ENCODE measurements at regions not wholly inside any gene's neighbourhood (a gene's known extent, or its start where the extent isn't known, plus 50 kb on each side); places are given as distances from the start of the nearest gene placed in this dataset.
A peak's percentile ranks its signal among the peaks of the same experiment; 100 is the strongest.

DNA sequence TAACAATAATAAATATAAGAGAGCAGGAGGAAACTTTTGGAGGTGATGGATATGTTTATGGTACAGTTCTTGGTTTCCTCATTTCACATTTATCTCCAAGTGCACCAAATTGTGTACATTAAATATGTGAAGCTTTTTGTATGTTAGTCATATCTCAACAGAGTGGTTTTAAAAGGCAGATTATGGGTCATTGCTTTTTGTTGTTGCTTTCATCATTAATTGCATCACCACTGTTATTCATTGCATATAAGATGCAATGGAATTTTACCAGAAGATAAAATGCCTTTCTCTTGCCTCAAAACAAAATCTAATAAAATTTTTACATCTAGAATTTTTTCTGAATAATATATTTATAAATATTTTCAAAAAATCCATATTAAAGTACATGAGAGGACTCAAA lies 1198.9 kb upstream of the GBE1 start:
- H3K4me3 ChIP-seq (ENCODE audit: low read depth, low read length) = no peak overlapping the region
- DNase-seq (ENCODE audit: low read depth) = no peak

DNA sequence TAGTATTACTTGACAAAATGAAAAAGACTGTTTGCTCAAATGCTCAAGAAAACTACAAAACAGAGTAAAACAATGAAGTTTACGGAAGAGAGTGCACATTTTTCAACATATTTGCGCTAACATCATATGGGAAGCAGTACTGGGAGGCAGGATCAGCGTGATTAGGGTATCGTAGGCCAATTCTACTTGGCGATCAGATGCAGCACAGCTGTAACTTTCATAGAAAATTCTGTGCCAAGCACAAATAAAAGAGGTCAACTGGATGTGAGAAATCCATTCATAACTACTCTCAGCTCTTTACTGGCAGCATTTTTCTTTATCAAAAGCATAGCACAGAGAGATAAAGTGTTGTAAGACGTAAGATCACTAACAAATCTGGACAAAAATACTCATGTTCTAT lies 1196.3 kb upstream of the GBE1 start:
- DNase-seq (ENCODE audit: low read depth) = no peak
- H3K4me3 ChIP-seq (ENCODE audit: low read depth, low read length) = no peak overlapping the region

DNA sequence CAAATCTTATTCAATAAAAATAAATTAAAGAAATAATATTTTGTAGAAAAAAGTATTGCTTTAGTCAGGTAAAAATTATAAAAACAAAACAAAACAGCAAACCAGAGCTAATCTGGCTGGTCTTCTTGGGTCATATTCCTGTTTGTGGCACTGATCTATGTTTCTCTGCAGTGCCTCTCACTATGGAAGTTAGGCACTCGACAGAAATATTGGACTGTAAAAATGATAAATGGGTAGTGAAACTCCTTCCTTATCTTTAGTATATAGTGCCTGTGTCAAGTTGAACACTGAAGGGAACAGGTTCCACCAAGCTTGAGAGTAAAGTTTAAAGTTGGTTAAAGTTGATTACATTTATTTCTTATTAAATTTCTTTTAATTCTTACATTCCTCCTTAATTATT lies 1195.6 kb upstream of the GBE1 start:
- no peak overlapping the region for H3K4me3 ChIP-seq (ENCODE audit: low read depth, low read length)
- DNase-seq (ENCODE audit: low read depth) = no peak

DNA sequence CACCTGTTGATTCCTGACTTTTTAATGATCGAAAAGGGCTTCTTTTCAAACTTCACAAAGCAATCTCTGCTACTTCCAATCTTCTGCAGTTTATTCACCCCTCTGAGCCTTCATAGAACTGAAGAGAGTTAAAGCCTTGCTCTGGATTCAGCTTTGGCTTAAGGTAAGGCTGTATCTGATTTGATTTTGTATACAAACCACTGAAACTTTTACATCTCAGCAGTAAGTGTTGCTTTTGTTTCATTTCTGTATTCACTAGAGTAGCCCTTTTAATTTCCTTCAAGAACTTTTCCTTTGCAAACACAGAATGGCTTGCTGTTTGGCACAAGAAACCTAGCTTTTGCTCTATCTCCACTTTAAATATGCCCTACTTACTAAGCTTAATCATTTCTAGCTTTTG lies 1193.0 kb upstream of the GBE1 start:
- H3K4me3 ChIP-seq (ENCODE audit: low read depth, low read length) = no peak overlapping the region
- DNase-seq (ENCODE audit: low read depth) = no peak

DNA sequence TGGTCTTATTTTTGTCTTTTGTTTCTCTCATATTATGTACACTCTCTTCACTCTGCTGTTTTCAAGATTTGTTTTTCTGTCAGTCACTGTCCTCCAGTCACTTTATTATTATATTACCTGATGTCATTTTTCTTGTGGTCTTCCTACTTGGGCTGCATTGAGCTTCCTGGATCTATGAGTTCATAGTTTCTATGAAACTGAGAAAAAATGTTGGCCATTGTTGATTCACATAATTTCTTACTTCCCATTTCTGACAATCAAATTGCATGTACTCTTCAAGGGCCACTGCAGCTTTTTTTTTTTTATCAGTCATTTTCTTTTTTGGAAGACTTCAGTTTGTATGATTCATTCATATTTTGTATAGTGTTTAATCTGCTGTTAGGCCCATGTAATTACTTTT lies 1180.6 kb upstream of the GBE1 start:
- DNase-seq (ENCODE audit: low read depth) = no peak
- H3K4me3 ChIP-seq (ENCODE audit: low read depth, low read length) = no peak overlapping the region

DNA sequence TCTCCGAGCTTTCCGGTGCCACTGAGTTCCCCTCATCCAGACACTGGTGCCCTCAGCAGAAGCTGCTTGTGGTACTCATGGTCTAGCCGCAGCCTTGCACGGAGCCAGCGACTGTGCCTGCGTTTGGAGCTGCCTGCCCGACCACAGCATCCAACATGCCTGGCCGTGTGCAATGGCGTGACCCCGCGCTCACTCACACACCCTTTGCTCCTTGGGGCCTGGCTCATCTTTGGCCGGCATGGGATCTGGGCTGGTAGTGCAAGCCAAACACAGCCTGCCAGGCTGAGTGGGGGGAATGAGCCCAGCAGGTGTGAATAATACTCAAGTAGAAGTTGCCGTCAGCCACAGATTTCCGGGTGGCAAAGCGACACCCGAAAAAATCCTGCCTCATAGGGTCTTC lies 1178.7 kb upstream of the GBE1 start:
- DNase-seq (ENCODE audit: low read depth) = no peak
- no peak overlapping the region for H3K4me3 ChIP-seq (ENCODE audit: low read depth, low read length)

DNA sequence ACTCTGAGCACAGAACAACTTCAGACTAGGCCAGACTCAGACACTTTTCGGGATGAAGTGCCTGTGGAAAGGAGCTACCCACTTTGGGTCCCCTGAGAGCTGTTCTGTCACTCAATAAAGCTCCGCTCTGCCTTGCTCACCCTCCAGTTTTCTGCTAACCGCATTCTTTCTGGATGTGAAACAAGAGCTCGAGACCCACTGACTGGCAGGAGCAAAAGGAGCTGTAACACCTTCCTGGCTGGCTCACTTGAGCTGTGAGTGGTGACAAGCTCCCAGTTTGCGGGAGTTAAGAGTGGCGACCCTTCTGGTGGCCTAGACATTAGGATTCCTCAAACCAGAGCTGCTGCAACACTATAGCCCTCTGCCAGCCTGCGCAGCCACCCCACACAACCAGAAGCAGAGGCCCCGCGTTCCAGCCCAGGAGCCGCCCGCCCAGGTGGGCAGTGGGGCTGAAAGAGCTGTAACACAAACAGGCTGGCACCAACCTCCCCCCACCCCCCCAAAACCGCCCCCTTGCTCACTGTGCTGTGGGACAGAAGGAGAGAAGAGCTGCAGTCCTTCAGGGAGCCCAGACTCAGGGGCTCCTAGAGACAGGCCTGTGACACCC lies 1178.1 kb upstream of the GBE1 start:
- DNase-seq (ENCODE audit: low read depth) = no peak
- no peak overlapping the region for H3K4me3 ChIP-seq (ENCODE audit: low read depth, low read length)

DNA sequence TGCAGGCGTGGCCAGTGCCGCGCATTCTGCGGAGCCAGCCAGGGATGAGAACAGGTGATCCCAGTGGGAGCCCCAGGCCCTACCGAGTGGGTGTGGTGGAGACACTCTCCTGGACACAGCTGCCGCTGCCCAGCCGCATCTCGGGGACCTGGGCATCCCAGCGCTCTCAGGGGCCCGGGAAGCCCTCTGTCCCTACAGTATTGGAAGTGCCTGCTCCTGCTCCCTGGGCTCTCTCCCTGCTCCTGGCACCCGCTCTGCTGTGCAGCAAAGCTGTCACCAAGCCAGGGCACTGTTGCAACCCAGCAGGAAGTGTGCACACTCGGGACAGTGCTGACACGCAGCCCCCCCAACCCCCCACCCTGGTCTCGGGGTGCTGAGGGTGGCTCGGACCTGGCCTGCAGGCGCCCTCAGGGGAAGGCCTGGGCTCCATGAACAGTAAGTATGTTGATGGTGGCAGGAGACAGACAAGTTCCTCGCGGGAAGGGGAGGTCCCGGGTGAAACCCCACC lies 1177.4 kb upstream of the GBE1 start:
- H3K4me3 ChIP-seq (ENCODE audit: low read depth, low read length) = no peak overlapping the region
- no peak for DNase-seq (ENCODE audit: low read depth)

DNA sequence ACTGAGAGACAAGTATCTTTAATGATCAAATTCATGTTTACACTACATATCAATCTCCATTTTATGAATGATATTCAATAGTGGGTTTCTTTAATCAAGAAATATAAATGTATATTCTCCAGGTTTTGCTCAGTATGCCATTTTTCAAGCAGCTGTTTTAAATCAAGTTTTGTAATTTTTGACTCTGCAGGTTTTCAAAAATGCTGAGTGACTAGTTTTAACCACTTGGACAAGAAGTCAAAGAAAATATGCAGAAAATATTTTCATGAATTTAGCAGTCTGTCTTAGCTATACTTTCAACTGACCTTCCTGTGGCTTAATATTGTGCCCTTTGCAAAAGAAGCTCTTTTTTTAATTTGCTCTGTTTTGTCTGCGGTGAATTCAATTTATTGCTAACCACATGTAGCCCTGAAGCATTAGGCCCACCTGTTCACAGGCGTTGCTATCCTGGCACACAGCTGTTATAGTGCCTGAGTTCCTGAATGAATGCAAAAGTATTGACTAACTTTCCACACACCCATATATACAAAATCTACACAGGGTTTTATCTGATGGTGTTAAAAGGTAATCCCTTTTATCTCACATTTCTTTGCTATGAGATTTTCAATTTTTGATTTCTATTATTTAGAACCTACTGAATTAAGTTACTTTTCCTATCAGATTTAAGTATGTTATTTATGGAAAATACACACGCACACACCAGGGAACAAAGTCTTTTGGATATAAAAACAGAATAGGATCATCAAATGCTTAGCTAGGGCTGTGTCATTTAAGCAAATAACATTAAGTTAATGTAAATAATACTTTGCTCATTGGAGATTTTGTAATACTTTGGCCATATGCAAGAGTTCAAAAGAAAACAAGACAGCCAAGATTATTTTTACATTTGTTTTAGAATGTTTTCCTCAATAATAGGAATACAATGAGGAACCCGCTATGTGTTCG lies 1166.1 kb upstream of the GBE1 start:
- H3K4me3 ChIP-seq (ENCODE audit: low read depth, low read length) = no peak overlapping the region
- peak; percentile 2 for DNase-seq (ENCODE audit: low read depth)

DNA sequence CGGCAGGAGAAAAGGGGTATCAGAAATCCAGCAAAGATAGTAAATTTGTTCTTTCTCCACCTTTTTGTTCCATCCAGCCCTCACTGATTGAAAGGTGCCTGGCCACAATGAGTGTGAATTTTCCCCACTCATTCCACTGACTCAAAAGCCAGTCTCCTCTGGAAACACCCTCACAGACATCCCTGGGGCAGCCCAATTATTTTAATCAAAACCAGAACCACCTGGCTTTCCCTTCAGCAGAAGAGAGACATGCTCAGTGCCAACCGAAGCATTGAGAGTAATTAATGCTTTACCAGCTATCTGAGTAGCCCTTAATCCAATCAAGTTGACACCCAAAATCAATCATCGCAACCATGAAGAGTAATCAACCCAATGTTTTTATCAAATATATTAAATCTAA lies 1129.6 kb upstream of the GBE1 start:
- DNase-seq (ENCODE audit: low read depth) = no peak

DNA sequence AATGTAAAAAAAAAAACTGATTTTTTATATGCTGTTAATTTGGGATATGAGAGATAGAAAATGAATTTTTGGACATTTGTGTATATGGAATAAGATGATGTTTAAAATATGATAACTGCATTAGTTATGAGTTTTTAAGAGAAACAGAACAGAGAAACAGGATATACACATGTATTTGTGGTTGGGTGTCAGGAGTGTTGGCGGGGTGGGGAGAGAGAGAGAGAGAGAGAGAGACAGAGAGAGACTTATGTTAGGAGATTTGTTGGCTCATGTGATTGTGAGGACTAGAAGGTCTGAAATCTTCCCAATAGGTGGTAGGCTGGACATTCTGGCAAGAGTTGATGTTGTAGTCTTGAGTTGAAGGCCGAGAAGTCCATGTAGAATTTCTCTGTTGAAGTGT lies 1121.6 kb upstream of the GBE1 start:
- no peak overlapping the region for H3K4me3 ChIP-seq (ENCODE audit: low read depth, low read length)
- DNase-seq (ENCODE audit: low read depth) = no peak

More for the DNA sequence above, 1129.6 kb upstream of the GBE1 start:
- no peak overlapping the region for H3K4me3 ChIP-seq (ENCODE audit: low read depth, low read length)

DNA sequence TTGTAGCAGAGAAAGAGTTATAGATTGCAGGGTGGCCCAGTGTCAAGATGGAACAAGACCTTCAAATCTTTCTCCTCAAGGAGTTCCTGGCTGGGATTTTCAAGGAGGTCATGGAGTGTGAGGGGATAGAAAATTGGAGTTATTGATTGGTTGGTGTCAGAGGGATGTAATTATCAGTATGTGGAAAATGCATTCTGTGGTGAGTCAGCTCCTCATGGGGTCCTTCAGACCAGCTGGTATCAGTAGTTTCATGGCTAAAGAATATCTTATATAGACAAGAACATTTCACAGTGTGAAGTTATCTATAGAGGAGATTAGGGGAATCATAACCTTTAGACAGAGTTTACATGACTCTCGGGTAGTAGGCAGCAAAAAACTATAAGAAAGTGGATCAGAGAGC lies 1114.0 kb upstream of the GBE1 start:
- H3K4me3 ChIP-seq (ENCODE audit: low read depth, low read length) = no peak overlapping the region
- no peak for DNase-seq (ENCODE audit: low read depth)

DNA sequence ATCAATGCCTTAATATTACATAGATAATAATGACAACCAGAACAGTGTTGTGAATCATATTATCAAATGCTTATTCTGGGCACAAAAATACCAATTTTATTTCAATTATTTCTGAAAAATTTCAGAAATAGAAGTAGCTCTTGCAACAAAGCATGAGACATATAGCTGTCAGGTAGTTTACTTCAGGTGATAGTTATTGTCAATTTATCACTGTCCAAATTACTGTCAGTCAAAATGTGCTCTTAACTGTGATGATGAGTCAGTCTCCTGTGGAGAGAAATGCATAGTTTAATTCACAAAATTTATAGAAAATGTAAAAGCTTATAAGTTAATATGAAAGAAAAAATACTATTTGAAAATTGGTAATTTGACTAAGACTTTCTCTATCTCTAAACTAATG lies 1078.4 kb upstream of the GBE1 start:
- DNase-seq (ENCODE audit: low read depth) = no peak
- no peak overlapping the region for H3K4me3 ChIP-seq (ENCODE audit: low read depth, low read length)

DNA sequence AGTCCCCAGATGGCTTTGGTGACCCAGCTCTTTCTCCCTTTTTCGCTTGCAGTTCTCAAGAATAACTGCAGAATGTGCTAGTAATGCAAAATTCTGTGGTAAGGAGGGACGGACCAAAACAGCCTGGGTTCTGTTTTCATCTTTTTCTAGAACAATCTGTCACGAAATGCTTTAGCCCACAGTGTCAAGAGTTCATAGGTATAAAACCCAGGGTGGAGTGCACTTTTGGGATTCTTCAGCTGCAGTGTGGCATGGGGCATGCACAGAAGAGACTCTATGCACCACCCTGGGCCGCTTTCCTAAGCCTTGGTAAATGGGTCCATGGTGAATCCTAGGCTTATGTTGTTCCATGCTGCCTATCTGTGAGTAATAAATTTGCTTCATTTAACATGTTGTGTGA lies 1072.7 kb upstream of the GBE1 start:
- H3K4me3 ChIP-seq (ENCODE audit: low read depth, low read length) = no peak overlapping the region
- no peak for DNase-seq (ENCODE audit: low read depth)

DNA sequence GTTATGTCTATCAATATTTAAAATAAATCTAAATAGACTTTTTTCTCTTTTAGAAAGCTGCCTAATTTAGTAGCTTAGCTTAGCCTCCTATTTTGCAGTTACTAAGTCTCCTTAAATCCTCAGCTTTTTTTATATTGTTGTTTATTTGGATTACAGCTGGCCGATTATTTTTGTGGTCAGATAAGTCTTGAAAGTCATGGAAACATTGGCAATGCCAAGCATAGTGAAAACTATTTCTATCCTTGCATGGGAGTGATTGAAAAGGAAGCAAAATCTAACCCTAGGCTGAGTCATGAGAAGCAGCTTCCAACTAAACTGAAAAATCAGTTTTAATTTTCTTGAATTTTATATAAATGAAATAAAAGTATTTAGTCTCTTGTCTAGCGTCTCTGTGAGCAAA lies 1063.0 kb upstream of the GBE1 start:
- no peak overlapping the region for H3K4me3 ChIP-seq (ENCODE audit: low read depth, low read length)
- DNase-seq (ENCODE audit: low read depth) = no peak

DNA sequence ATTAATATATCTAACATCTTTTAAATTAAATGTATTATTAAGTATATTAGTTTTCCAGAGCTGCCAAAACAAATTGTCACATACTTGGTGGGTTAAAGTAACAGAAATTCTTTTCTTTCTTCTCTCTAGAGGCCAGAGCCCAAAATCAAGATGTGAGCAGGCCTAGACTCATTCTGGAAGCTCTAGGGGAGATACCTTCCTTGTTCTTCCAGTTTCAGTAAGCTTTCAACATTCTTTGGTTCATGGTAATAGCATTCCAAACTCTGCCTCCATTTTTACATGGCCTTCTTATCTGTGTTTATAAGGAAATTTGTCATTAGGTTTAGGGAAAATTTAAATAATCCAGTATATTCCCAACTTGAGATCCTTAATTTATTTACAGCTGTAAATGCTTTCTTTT lies 1054.6 kb upstream of the GBE1 start:
- DNase-seq (ENCODE audit: low read depth) = no peak
- no peak overlapping the region for H3K4me3 ChIP-seq (ENCODE audit: low read depth, low read length)

DNA sequence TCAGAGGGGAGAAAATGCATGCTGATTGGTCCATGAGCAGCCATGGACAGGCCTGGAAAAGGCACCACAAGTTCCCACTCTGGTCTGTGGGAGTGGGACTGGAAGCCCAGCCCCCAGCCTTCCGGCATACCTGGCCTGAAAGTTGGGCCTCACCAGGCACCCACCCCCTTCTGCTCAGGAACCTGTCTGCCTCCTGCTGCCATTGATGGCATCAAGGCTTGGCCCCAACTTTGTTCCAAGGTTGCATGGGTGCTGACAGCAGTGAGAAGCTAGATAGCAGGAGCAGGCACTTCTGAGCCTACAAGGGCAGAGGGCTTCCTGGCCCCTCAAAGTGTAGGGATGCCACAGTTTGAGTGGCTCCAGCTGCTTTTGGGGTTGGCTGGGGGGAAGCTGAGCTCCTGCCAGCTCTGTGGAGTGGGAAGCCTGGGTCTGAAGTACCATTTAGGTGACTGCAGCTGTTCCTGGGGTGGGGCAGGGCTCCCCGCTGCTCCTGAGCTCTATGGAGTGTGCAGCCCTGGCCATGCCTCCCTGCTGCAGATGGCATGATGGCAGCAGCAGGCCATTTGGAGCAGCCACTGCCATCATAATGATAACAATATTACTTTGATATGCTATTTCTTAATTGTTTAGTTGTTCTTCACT lies 1054.1 kb upstream of the GBE1 start:
- DNase-seq (ENCODE audit: low read depth) = no peak

DNA sequence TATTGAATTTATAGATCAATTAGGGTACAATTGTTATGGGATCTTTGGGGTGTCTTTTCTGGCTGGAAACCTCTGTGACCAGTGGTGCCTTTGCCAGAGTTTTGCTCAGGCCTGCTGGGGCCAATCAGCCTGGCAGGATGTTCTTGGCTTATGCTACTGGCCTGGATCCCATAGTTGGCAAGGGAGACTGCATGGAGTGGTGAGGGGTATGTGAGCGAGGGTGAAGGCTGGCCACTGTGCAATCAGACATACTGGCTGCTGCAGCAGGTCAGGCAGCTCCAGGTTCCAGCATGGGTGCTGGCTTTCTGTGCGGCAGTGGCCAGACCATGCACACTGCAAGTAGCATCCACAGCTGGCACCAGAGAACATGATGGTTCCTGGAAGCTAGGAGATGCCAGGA lies 1053.2 kb upstream of the GBE1 start:
- no peak for DNase-seq (ENCODE audit: low read depth)
- H3K4me3 ChIP-seq (ENCODE audit: low read depth, low read length) = no peak overlapping the region

More for the DNA sequence above, 1054.1 kb upstream of the GBE1 start:
- no peak overlapping the region for H3K4me3 ChIP-seq (ENCODE audit: low read depth, low read length)

DNA sequence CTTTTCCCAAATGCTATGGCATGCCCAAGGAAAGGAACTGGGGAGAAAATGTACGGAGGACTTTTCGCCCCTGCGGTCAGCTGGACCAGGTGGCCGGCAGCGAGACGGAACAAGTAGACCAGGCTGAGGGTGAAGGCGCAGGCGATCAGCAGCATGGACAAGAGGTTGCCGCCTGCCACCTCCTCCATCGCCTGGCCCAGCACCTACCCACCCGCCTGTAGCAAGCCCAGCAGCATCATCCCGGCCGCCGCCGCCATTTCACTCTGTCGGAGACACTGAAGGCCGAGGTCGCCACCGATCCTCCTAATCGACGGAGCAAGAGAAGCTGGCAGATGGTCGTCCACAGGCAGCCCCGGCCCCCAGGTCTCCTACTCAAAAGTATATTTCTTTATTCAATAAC lies 1046.3 kb upstream of the GBE1 start:
- no peak overlapping the region for H3K4me3 ChIP-seq (ENCODE audit: low read depth, low read length)
- no peak for DNase-seq (ENCODE audit: low read depth)

DNA sequence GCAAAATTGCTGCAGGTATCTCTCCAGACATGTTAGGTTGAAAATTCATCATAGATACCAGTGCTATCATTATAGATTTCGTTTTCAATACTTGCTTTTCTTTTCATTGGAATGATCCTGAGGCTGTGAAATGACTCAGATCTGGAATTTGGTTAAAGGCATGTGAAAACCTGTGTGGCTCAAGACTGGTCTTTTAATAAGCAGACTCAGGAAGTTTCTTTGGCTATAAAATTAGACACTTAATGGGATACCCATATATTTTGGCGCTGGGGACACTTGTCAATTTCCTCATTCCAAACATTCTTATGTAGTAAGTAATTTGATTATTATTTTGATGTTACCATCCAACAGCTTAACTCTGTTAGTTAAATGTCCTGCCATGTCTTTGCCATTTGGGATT lies 1041.1 kb upstream of the GBE1 start:
- DNase-seq (ENCODE audit: low read depth) = no peak
- H3K4me3 ChIP-seq (ENCODE audit: low read depth, low read length) = no peak overlapping the region

All from skeletal muscle cell (primary cell).